ENCODE measurements at regions not wholly inside any gene's neighbourhood (a gene's known extent, or its start where the extent isn't known, plus 50 kb on each side); places are given as distances from the start of the nearest gene placed in this dataset.

GRCh38 chr13:80399340-80400163, 58.6 kb upstream of the SPRY2 start:
- FAIRE-seq: no peak
